Stimulated activated naive CD4-positive, alpha-beta T cell treated with Interleukin-2 at 50 U/mL for 16 hours (primary cell): ENCODE measurements at regions not wholly inside any gene's neighbourhood (a gene's known extent, or its start where the extent isn't known, plus 50 kb on each side); places are given as distances from the start of the nearest gene placed in this dataset.

Source experiments
- DNase-seq: peaks from one replicate; lab custom pipeline; 2025; lab: John Stamatoyannopoulos, UW

- no peak for DNase-seq
Measured at GRCh38 chr11:86726770-86727504, 54.5 kb upstream of the ME3 start.

- DNase-seq: no peak
Measured at GRCh38 chr11:86726118-86726753, 53.8 kb upstream of the ME3 start.

GRCh38 chr11:86724137-86724536 lies 51.7 kb upstream of the ME3 start:
- DNase-seq: no peak

GRCh38 chr11:86723281-86723680 lies 50.9 kb upstream of the ME3 start:
- DNase-seq: no peak

- no peak for DNase-seq
Measured at GRCh38 chr11:86722748-86723147, 50.3 kb upstream of the ME3 start.
